H1 (cell line): ENCODE measurements at regions not wholly inside any gene's neighbourhood (a gene's known extent, or its start where the extent isn't known, plus 50 kb on each side); places are given as distances from the start of the nearest gene placed in this dataset.

Experiments used
- CTCF ChIA-PET: fragments of 300-600 bp; sonication (Branson Sonifier 250); formaldehyde crosslinking; loops from one replicate; lab custom pipeline; 2021; ENCODE audit not compliant: partially characterized antibody; lab: Charles Lee
- POLR2A ChIA-PET: fragments of 300-600 bp; sonication (Branson Sonifier 250); formaldehyde crosslinking; loops from one replicate; lab custom pipeline; 2021; ENCODE audit warnings: inconsistent platforms; ENCODE audit not compliant: partially characterized antibody; lab: Charles Lee
- DNase-seq, 2 experiments: peaks; one replicate each; pipeline versions ENCODE4 v3.0.0 to v3.0.0-alpha.2; 2010 to 2022; ENCODE audit warnings: low spot score in 2 of 2, low read depth in 1 of 2, mixed read lengths in 1 of 2
- FAIRE-seq: peaks from 2 replicates; lab custom pipeline; 2011; peaks lifted over from hg19 to GRCh38; lab: Jason Lieb, UNC
- H2AFZ ChIP-seq: 2 replicates; pipeline ENCODE4 v1.8.1; 2012; ENCODE audit warnings: low read length, inconsistent platforms
- H2AK5ac ChIP-seq: 2 replicates; pipeline ENCODE4 v1.6.1; 2013; ENCODE audit warnings: low read depth, low read length
- H2BK120ac ChIP-seq: replicated peaks from 2 replicates; pipeline ENCODE3; 2013; ENCODE audit warnings: low read depth, low read length, inconsistent platforms
- H2BK12ac ChIP-seq: 2 replicates; pipeline ENCODE4 v1.6.1; 2013; ENCODE audit warnings: low read depth, low read length
- H2BK15ac ChIP-seq: 2 replicates; pipeline ENCODE4 v1.6.1; 2013; ENCODE audit warnings: low read length
- H2BK20ac ChIP-seq: 2 replicates; pipeline ENCODE4 v1.6.1; 2013; ENCODE audit warnings: low read length
- H2BK5ac ChIP-seq: 2 replicates; pipeline ENCODE4 v1.6.1; 2013; ENCODE audit warnings: low read depth, low read length
- H3K14ac ChIP-seq: 2 replicates; pipeline ENCODE4 v1.6.1; 2013; ENCODE audit warnings: inconsistent platforms; ENCODE audit not compliant: insufficient read length
- H3K18ac ChIP-seq: 2 replicates; pipeline ENCODE4 v1.6.1; 2013; ENCODE audit warnings: low read length; ENCODE audit errors: extremely low read depth
- H3K23ac ChIP-seq: 2 replicates; pipeline ENCODE4 v1.6.1; 2013; ENCODE audit warnings: inconsistent platforms; ENCODE audit not compliant: insufficient read length
- H3K23me2 ChIP-seq: 2 replicates; pipeline ENCODE4 v1.6.1; 2013; ENCODE audit warnings: low read depth, low read length
- H3K27ac ChIP-seq: 2 replicates; pipeline ENCODE4 v1.6.1; 2011; ENCODE audit warnings: low read depth, low read length, inconsistent platforms
- H3K27me3 ChIP-seq, 4 experiments: replicated peaks in 1 of 4; 1 replicate in 1 of 4; 2 replicates in 3 of 4; pipeline versions ENCODE4 v1.6.1 to v1.8.1; 2011 to 2013; ENCODE audit warnings: low read length in 3 of 4, mild to moderate bottlenecking in 3 of 4, inconsistent platforms in 2 of 4, mixed read lengths in 2 of 4, moderate library complexity in 1 of 4; ENCODE audit not compliant: control insufficient read depth in 3 of 4, insufficient read depth in 3 of 4; ENCODE audit errors: extremely low read depth in 1 of 4
- H3K36me3 ChIP-seq, 4 experiments: 2 replicates each; pipeline versions ENCODE4 v1.6.1 to v1.8.1; 2011 to 2013; ENCODE audit warnings: mild to moderate bottlenecking in 4 of 4, low read length in 3 of 4, moderate library complexity in 2 of 4, control low read depth in 1 of 4, inconsistent platforms in 1 of 4; ENCODE audit not compliant: insufficient read depth in 4 of 4, control insufficient read depth in 2 of 4
- H3K4ac ChIP-seq: replicated peaks from 2 replicates; pipeline ENCODE3; 2013; ENCODE audit warnings: low read length, low read depth, mixed read lengths, inconsistent platforms; ENCODE audit not compliant: insufficient read length
- H3K4me1 ChIP-seq, 4 experiments: replicated peaks in 1 of 4; 1 replicate in 1 of 4; 2 replicates in 3 of 4; pipeline versions ENCODE4 v1.6.1 to v1.8.1; 2011 to 2013; ENCODE audit warnings: low read length in 3 of 4, inconsistent platforms in 2 of 4, mixed read lengths in 1 of 4; ENCODE audit not compliant: insufficient read depth in 4 of 4, control insufficient read depth in 3 of 4
- H3K4me2 ChIP-seq, 2 experiments: 2 replicates each; pipeline versions ENCODE4 v1.6.1 to v1.8.1; 2011 to 2013; ENCODE audit warnings: low read depth in 2 of 2, low read length in 2 of 2, control low read depth in 1 of 2, inconsistent platforms in 1 of 2, mild to moderate bottlenecking in 1 of 2; ENCODE audit not compliant: insufficient read depth in 1 of 2
- H3K4me3 ChIP-seq, 4 experiments: fragments of 200-600, 300-600 bp in 1 of 4; sonication (generic), shearing (Covaris generic), sonication (Bioruptor Twin) in 1 of 4; 2 replicates each; pipeline versions ENCODE4 v1.5.1 to v1.8.1; 2011 to 2016; ENCODE audit warnings: low read length in 4 of 4, low read depth in 3 of 4, control low read depth in 2 of 4, inconsistent platforms in 2 of 4, mild to moderate bottlenecking in 2 of 4, mixed read lengths in 1 of 4, moderate library complexity in 1 of 4; ENCODE audit not compliant: insufficient read depth in 2 of 4; ENCODE audit errors: extremely low read depth in 1 of 4
- H3K56ac ChIP-seq: replicated peaks from 2 replicates; pipeline ENCODE3; 2013; ENCODE audit warnings: low read depth, mild to moderate bottlenecking, mixed read lengths, low read length, inconsistent platforms; ENCODE audit not compliant: insufficient read length
- H3K79me1 ChIP-seq: 2 replicates; pipeline ENCODE4 v1.6.1; 2013; ENCODE audit warnings: low read depth, low read length, control low read depth
- H3K79me2 ChIP-seq, 2 experiments: 2 replicates each; pipeline versions ENCODE4 v1.6.1 to v1.8.1; 2012 to 2013; ENCODE audit warnings: low read length in 2 of 2, mild to moderate bottlenecking in 2 of 2, inconsistent platforms in 1 of 2; ENCODE audit not compliant: insufficient read depth in 2 of 2, control insufficient read depth in 1 of 2
- H3K9ac ChIP-seq, 4 experiments: replicated peaks in 1 of 4; 1 replicate in 1 of 4; 2 replicates in 3 of 4; pipeline versions ENCODE4 v1.6.1 to v1.8.1; 2011 to 2013; ENCODE audit warnings: low read depth in 3 of 4, low read length in 3 of 4, control low read depth in 2 of 4, mild to moderate bottlenecking in 2 of 4, moderate library complexity in 2 of 4, inconsistent platforms in 1 of 4; ENCODE audit errors: extremely low read depth in 1 of 4
- H3K9me3 ChIP-seq, 2 experiments: 2 replicates each; pipeline versions ENCODE4 v1.6.1 to v1.8.1; 2012 to 2013; ENCODE audit warnings: mild to moderate bottlenecking in 2 of 2, moderate library complexity in 2 of 2, control low read depth in 1 of 2, inconsistent platforms in 1 of 2, low read depth in 1 of 2, low read length in 1 of 2, mixed read lengths in 1 of 2; ENCODE audit not compliant: insufficient read depth in 2 of 2
- H4K20me1 ChIP-seq, 2 experiments: replicated peaks in 1 of 2; 2 replicates each; pipeline versions ENCODE3 to v1.8.1; 2011 to 2013; ENCODE audit warnings: inconsistent platforms in 2 of 2, low read length in 2 of 2, mild to moderate bottlenecking in 1 of 2; ENCODE audit not compliant: insufficient read depth in 2 of 2, control insufficient read depth in 1 of 2
- H4K5ac ChIP-seq: 2 replicates; pipeline ENCODE4 v1.6.1; 2013; ENCODE audit warnings: low read length, low read depth, mixed read lengths, inconsistent platforms; ENCODE audit not compliant: insufficient read length
- H4K8ac ChIP-seq: 2 replicates; pipeline ENCODE4 v1.8.0; 2013; ENCODE audit warnings: mild to moderate bottlenecking, moderate library complexity, low read length, inconsistent platforms; ENCODE audit not compliant: insufficient read depth; ENCODE audit errors: extremely low read depth
- H4K91ac ChIP-seq: replicated peaks from 2 replicates; pipeline ENCODE3; 2013; ENCODE audit warnings: low read length, mixed read lengths, inconsistent platforms; ENCODE audit not compliant: insufficient read length
- HDAC2 ChIP-seq, 2 experiments: fragments of 300-600 bp in 1 of 2; sonication (generic) in 1 of 2; IDR thresholded peaks; 2 replicates each; pipeline ENCODE4 v1.6.1; 2011 to 2012; ENCODE audit warnings: low read depth in 2 of 2, low read length in 2 of 2, mild to moderate bottlenecking in 2 of 2, moderate library complexity in 2 of 2, borderline replicate concordance in 1 of 2, inconsistent platforms in 1 of 2
- HDAC6 ChIP-seq: IDR thresholded peaks from one replicate; pipeline ENCODE4 v1.7.1; 2012; ENCODE audit warnings: low read depth, mild to moderate bottlenecking, inconsistent platforms, low read length, moderate library complexity
- KDM4A ChIP-seq: IDR thresholded peaks from one replicate; pipeline ENCODE4 v1.7.1; 2012; ENCODE audit warnings: low read depth, mild to moderate bottlenecking, moderate library complexity, low read length, inconsistent platforms; ENCODE audit not compliant: severe bottlenecking
- NANOG ChIP-seq: IDR thresholded peaks from 2 replicates; pipeline ENCODE4 v1.6.1; 2011; ENCODE audit warnings: low read length, low read depth, mild to moderate bottlenecking, inconsistent platforms; ENCODE audit not compliant: insufficient read depth, poor library complexity, severe bottlenecking
- POLR2AphosphoS5 ChIP-seq: IDR thresholded peaks from 2 replicates; pipeline ENCODE4 v1.6.1; 2011; ENCODE audit warnings: low read depth, low read length
- SAP30 ChIP-seq: fragments of 300-600 bp; sonication (generic); IDR thresholded peaks from 2 replicates; pipeline ENCODE4 v1.7.1; 2012; ENCODE audit warnings: low read length, moderate library complexity, mild to moderate bottlenecking, inconsistent platforms; ENCODE audit not compliant: insufficient read depth, insufficient replicate concordance
- SP1 ChIP-seq: IDR thresholded peaks from 2 replicates; pipeline ENCODE4 v1.6.1; 2011; ENCODE audit warnings: low read depth, low read length
- SP4 ChIP-seq: IDR thresholded peaks from 2 replicates; pipeline ENCODE4 v1.6.1; 2012; ENCODE audit warnings: low read length, inconsistent platforms
- TAF1 ChIP-seq: IDR thresholded peaks from 2 replicates; pipeline ENCODE4 v1.6.1; 2011; ENCODE audit warnings: mild to moderate bottlenecking, low read depth, low read length
- WGBS, 2 experiments: shearing (Covaris generic) in 1 of 2; methylation state at CpG; one replicate each; pipeline versions ENCODE4 v1.1.6 to v1.1.7; 2013 to 2015; ENCODE audit warnings: low lambda C conversion rate in 2 of 2, mixed read lengths in 2 of 2, inconsistent platforms in 1 of 2, low coverage in 1 of 2, missing lambda C conversion rate in 1 of 2; ENCODE audit not compliant: insufficient replicate concordance in 2 of 2, insufficient coverage in 1 of 2, insufficient read length in 1 of 2; ENCODE audit errors: extremely low coverage in 1 of 2, missing lambda C conversion rate in 1 of 2; 5-methylcytosine and 5-hydroxymethylcytosine counted together

DNA sequence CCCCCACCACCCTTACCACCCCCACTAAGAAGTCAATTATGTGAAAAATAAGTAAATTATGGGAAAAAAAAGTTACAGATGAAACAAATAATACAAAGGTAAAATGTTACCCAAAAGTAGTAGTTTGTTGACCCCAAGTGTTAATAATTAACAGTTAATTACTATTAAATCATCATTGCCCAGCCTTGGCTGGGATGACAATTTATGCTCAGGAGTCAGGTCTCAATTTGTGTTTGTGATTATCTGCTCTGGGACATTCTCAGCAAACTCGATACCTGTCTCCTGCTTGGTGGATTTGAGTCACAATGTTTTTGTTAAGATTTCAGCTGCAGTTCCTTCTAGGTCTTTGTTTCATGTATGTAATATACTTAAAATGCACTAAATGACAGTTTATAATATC, 172.3 kb upstream of the IRX3 start:
- FAIRE-seq = no peak
- CTCF ChIA-PET = no interaction called here
- H3K27me3 ChIP-seq = no peaks in the 10 kb centered on the region

More for the DNA sequence above, 172.3 kb upstream of the IRX3 start:
- H3K79me1 ChIP-seq = no peaks in the 10 kb centered on the region
- H2BK12ac ChIP-seq = no peak overlapping the region
- no peak overlapping the region for H3K14ac ChIP-seq
- H3K4me3 ChIP-seq = no peak overlapping the region
- H2BK5ac ChIP-seq = no peak overlapping the region
- DNase-seq = no peak
- H2AFZ ChIP-seq = no peak overlapping the region
- H2BK20ac ChIP-seq = no peak overlapping the region
- H2BK120ac ChIP-seq = no peak overlapping the region
- H4K8ac ChIP-seq = no peak overlapping the region
- H2AK5ac ChIP-seq = no peak overlapping the region
- H3K4me1 ChIP-seq = peaks cover 0 to 10% (median 5%) of the 10 kb centered on the region in 4 experiments; a peak in 3 of 7 replicates
- TF ChIP-seq KDM4A (no peak), TAF1 (no peak), HDAC2 (IDR thresholded peaks at IDR 0.05; ENCODE audit: borderline replicate concordance in 1 of 2, low read depth in 2 of 2, low read length in 2 of 2) (no peak), NANOG (no peak), SAP30 (no peak), SP4 (no peak), SP1 (no peak), HDAC6 (no peak), POLR2AphosphoS5 (no peak)
- no peak overlapping the region for H3K4ac ChIP-seq
- no peak overlapping the region for H4K5ac ChIP-seq
- H3K27ac ChIP-seq = no peak overlapping the region
- WGBS, 2 experiments = 82% methylated on average over 1 of the region's 1 CpG; no CpG with 5 or more reads in 1 of the 2 experiments
- H3K23ac ChIP-seq = no peak overlapping the region
- no peak overlapping the region for H3K56ac ChIP-seq
- no peak overlapping the region for H2BK15ac ChIP-seq
- no peaks in the 10 kb centered on the region for H4K20me1 ChIP-seq
- H3K79me2 ChIP-seq = no peaks in the 10 kb centered on the region
- no peak overlapping the region for H4K91ac ChIP-seq
- H3K23me2 ChIP-seq = no peaks in the 10 kb centered on the region
- POLR2A ChIA-PET = no interaction called here
- H3K9ac ChIP-seq = no peak overlapping the region
- H3K9me3 ChIP-seq = no peaks in the 10 kb centered on the region
- H3K36me3 ChIP-seq = no peaks in the 10 kb centered on the region
- no peak overlapping the region for H3K4me2 ChIP-seq
- H3K18ac ChIP-seq = no peak overlapping the region
